ENCODE measurements at regions not wholly inside any gene's neighbourhood (a gene's known extent, or its start where the extent isn't known, plus 50 kb on each side); places are given as distances from the start of the nearest gene placed in this dataset.

GRCh38 chr13:95438297-95438696, 114.2 kb upstream of the CLDN10 start:
- H3K9me3 ChIP-seq (ENCODE audit: control insufficient read depth in 4 of 4, insufficient read depth in 3 of 4, low read length in 3 of 4): peaks cover 0 to 1% (median 0%) of the 10 kb centered on the region in 4 donors
- DNase-seq (no peak), ATAC-seq (ENCODE audit: insufficient read depth, low FRiP score) (no peak)
- H3K36me3 ChIP-seq (ENCODE audit: control insufficient read depth in 4 of 4, insufficient read depth in 4 of 4, low read length in 4 of 4): no peaks in the 10 kb centered on the region
- no peak overlapping the region for H3K9ac ChIP-seq (ENCODE audit: insufficient read depth in 1 of 2, low read length in 2 of 2)
- no peak overlapping the region for H3K4me3 ChIP-seq
- WGBS, 2 donors: 40 to 47% methylated on average over 1 of the region's 1 CpG
- peaks cover 0 to 3% (median 0%) of the 10 kb centered on the region in 5 donors for H3K4me1 ChIP-seq (ENCODE audit: control insufficient read depth in 5 of 5, insufficient read depth in 5 of 5, low read length in 5 of 5)
- no peak overlapping the region for H3K27ac ChIP-seq (ENCODE audit: low read depth in 1 of 2, low read length in 1 of 2)
- TF ChIP-seq, protein P1, sequence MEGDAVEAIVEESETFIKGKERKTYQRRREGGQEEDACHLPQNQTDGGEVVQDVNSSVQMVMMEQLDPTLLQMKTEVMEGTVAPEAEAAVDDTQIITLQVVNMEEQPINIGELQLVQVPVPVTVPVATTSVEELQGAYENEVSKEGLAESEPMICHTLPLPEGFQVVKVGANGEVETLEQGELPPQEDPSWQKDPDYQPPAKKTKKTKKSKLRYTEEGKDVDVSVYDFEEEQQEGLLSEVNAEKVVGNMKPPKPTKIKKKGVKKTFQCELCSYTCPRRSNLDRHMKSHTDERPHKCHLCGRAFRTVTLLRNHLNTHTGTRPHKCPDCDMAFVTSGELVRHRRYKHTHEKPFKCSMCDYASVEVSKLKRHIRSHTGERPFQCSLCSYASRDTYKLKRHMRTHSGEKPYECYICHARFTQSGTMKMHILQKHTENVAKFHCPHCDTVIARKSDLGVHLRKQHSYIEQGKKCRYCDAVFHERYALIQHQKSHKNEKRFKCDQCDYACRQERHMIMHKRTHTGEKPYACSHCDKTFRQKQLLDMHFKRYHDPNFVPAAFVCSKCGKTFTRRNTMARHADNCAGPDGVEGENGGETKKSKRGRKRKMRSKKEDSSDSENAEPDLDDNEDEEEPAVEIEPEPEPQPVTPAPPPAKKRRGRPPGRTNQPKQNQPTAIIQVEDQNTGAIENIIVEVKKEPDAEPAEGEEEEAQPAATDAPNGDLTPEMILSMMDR (IDR thresholded peaks at IDR 0.05; ENCODE audit: control extremely low read depth, extremely low read depth): no peak
- H3K27me3 ChIP-seq (ENCODE audit: control insufficient read depth in 3 of 3, insufficient read depth in 3 of 3, low read length in 2 of 3): no peaks in the 10 kb centered on the region

- Histone ChIP-seq H3K36me3 (ENCODE audit: control insufficient read depth in 4 of 4, insufficient read depth in 4 of 4, low read length in 4 of 4) (no peaks in the 10 kb centered on the region), H3K9me3 (ENCODE audit: control insufficient read depth in 4 of 4, insufficient read depth in 3 of 4, low read length in 3 of 4) (peaks cover 0 to 1% (median 0%) of the 10 kb centered on the region in 4 donors), H3K27ac (ENCODE audit: low read depth in 1 of 2, low read length in 1 of 2) (no peak overlapping the region), H3K4me1 (ENCODE audit: control insufficient read depth in 5 of 5, insufficient read depth in 5 of 5, low read length in 5 of 5) (peaks cover 0 to 3% (median 0%) of the 10 kb centered on the region in 5 donors), H3K4me3 (no peak overlapping the region), H3K9ac (ENCODE audit: insufficient read depth in 1 of 2, low read length in 2 of 2) (no peak overlapping the region), H3K27me3 (ENCODE audit: control insufficient read depth in 3 of 3, insufficient read depth in 3 of 3, low read length in 2 of 3) (no peaks in the 10 kb centered on the region)
- TF ChIP-seq, protein P1 (IDR thresholded peaks at IDR 0.05; ENCODE audit: control extremely low read depth, extremely low read depth): no peak
- DNase-seq (peak in 1 of 3 donors; percentile 19), ATAC-seq (ENCODE audit: insufficient read depth, low FRiP score) (no peak)
- 84 to 91% methylated on average over 7 of the region's 7 CpGs for WGBS, 2 donors
These were observed 112.0 kb upstream of the CLDN10 start for GRCh38 chr13:95440441-95441088.

GRCh38 chr13:95441326-95441725, 111.2 kb upstream of the CLDN10 start:
- 95% methylated on average over 3 of the region's 3 CpGs for WGBS, 2 donors
- peaks cover 0 to 1% (median 0%) of the 10 kb centered on the region in 4 donors for H3K9me3 ChIP-seq (ENCODE audit: control insufficient read depth in 4 of 4, insufficient read depth in 3 of 4, low read length in 3 of 4)
- H3K27ac ChIP-seq (ENCODE audit: low read depth in 1 of 2, low read length in 1 of 2): no peak overlapping the region
- no peak overlapping the region for H3K4me3 ChIP-seq
- H3K27me3 ChIP-seq (ENCODE audit: control insufficient read depth in 3 of 3, insufficient read depth in 3 of 3, low read length in 2 of 3): no peaks in the 10 kb centered on the region
- DNase-seq: no peak
- no peak for ATAC-seq (ENCODE audit: insufficient read depth, low FRiP score)
- peaks cover 0 to 3% (median 0%) of the 10 kb centered on the region in 5 donors for H3K4me1 ChIP-seq (ENCODE audit: control insufficient read depth in 5 of 5, insufficient read depth in 5 of 5, low read length in 5 of 5)
- H3K36me3 ChIP-seq (ENCODE audit: control insufficient read depth in 4 of 4, insufficient read depth in 4 of 4, low read length in 4 of 4): no peaks in the 10 kb centered on the region
- no peak overlapping the region for H3K9ac ChIP-seq (ENCODE audit: insufficient read depth in 1 of 2, low read length in 2 of 2)
- TF ChIP-seq, protein P1 (IDR thresholded peaks at IDR 0.05; ENCODE audit: control extremely low read depth, extremely low read depth): no peak
